Esophagus squamous epithelium (tissue), 5 donors: ENCODE measurements at regions not wholly inside any gene's neighbourhood (a gene's known extent, or its start where the extent isn't known, plus 50 kb on each side); places are given as distances from the start of the nearest gene placed in this dataset.

Experiments used
- DNase-seq: peaks from one replicate; lab custom pipeline; 2025; lab: John Stamatoyannopoulos, UW
- H3K27ac ChIP-seq, 4 donors: fragments of 200-600 bp; sonication (generic); one replicate each; pipeline ENCODE4 v1.5.1; 2016 to 2019; ENCODE audit warnings: mild to moderate bottlenecking in 1 of 4
- H3K27me3 ChIP-seq, 4 donors: fragments of 200-600 bp; sonication (generic); 1 replicate in 3 of 4; 2 replicates in 1 of 4; pipeline versions ENCODE4 v1.5.1 to v1.6.0; 2017 to 2021; ENCODE audit warnings: antibody characterized with exemption in 1 of 4
- H3K36me3 ChIP-seq, 3 donors: fragments of 200-600 bp; sonication (generic); one replicate each; pipeline ENCODE4 v1.5.1; 2016 to 2019
- H3K4me1 ChIP-seq, 3 donors: fragments of 200-600 bp; sonication (generic); one replicate each; pipeline ENCODE4 v1.5.1; 2017 to 2019
- H3K4me3 ChIP-seq, 4 donors: fragments of 200-600 bp; sonication (generic); 1 replicate in 3 of 4; 2 replicates in 1 of 4; pipeline ENCODE4 v1.5.1; 2016 to 2019; ENCODE audit warnings: mild to moderate bottlenecking in 2 of 4, moderate library complexity in 1 of 4
- H3K9me3 ChIP-seq, 3 donors: fragments of 200-600 bp; sonication (generic); one replicate each; pipeline ENCODE4 v1.5.1; 2016 to 2019
- CTCF ChIP-seq, 6 experiments: fragments of 450-650 bp in 4 of 6; fragments of 200-600 bp in 2 of 6; sonication (generic) in 2 of 6; IDR thresholded peaks; one replicate each; pipeline ENCODE4 v1.5.1; 2016 to 2019; ENCODE audit warnings: antibody characterized with exemption in 6 of 6, mild to moderate bottlenecking in 4 of 6, moderate library complexity in 4 of 6
- POLR2A ChIP-seq, 4 donors: fragments of 450-650 bp; IDR thresholded peaks; one replicate each; pipeline ENCODE4 v1.6.1; 2017; ENCODE audit warnings: antibody characterized with exemption in 4 of 4, mild to moderate bottlenecking in 4 of 4, moderate library complexity in 3 of 4
- WGBS, 2 donors: methylation state at CpG; one replicate each; pipeline ENCODE4 v1.1.5; 2018; 5-methylcytosine and 5-hydroxymethylcytosine counted together
- intact Hi-C: fragments of 100-400 bp; cut with DNase I; formaldehyde crosslinking; loops from one replicate; pipeline ENCODE4 v1.15.0; 2022
- donor health status: DM: yes; HTN: yes; CAD: no.

- Histone ChIP-seq H3K27ac (no peak overlapping the region), H3K27me3 (peaks cover 0 to 3% (median 0%) of the 10 kb centered on the region in 4 donors), H3K36me3 (no peaks in the 10 kb centered on the region), H3K4me1 (no peaks in the 10 kb centered on the region), H3K4me3 (no peak overlapping the region), H3K9me3 (no peaks in the 10 kb centered on the region)
- DNase-seq = no peak
- no peak for TF ChIP-seq POLR2A (IDR thresholded peaks at IDR 0.05)
- no peak for TF ChIP-seq CTCF (IDR thresholded peaks at IDR 0.05)
- intact Hi-C loops = no loop called here
- WGBS, 2 donors = 43 to 46% methylated on average over 2 of the region's 2 CpGs
Measured at GRCh38 chr17:70699408-70699807, 530.1 kb downstream of the KCNJ2 start.

- WGBS, 2 donors = 56 to 68% methylated on average over 3 of the region's 3 CpGs
- Histone ChIP-seq H3K9me3 (no peaks in the 10 kb centered on the region), H3K27me3 (peaks cover 0 to 3% (median 0%) of the 10 kb centered on the region in 4 donors), H3K4me1 (no peaks in the 10 kb centered on the region), H3K27ac (no peak overlapping the region), H3K4me3 (no peak overlapping the region), H3K36me3 (no peaks in the 10 kb centered on the region)
- intact Hi-C loops = no loop called here
- no peak for TF ChIP-seq POLR2A (IDR thresholded peaks at IDR 0.05)
- TF ChIP-seq CTCF (IDR thresholded peaks at IDR 0.05) = no peak
- DNase-seq = no peak
Measured at GRCh38 chr17:70702683-70703255, 533.4 kb downstream of the KCNJ2 start.

- 39 to 49% methylated on average over 7 of the region's 7 CpGs for WGBS, 2 donors
- Histone ChIP-seq H3K4me1 (no peaks in the 10 kb centered on the region), H3K36me3 (no peaks in the 10 kb centered on the region), H3K27ac (no peak overlapping the region), H3K4me3 (no peak overlapping the region), H3K27me3 (no peaks in the 10 kb centered on the region), H3K9me3 (no peaks in the 10 kb centered on the region)
- TF ChIP-seq POLR2A (IDR thresholded peaks at IDR 0.05) (no peak), CTCF (IDR thresholded peaks at IDR 0.05) (no peak)
- DNase-seq = no peak
- intact Hi-C loops = no loop called here
Measured at GRCh38 chr17:70709596-70709995, 540.3 kb downstream of the KCNJ2 start.

- H3K36me3 ChIP-seq = no peaks in the 10 kb centered on the region
- DNase-seq = no peak
- H3K9me3 ChIP-seq = no peaks in the 10 kb centered on the region
- intact Hi-C loops = no loop called here
- H3K27ac ChIP-seq = no peak overlapping the region
- H3K4me1 ChIP-seq = no peaks in the 10 kb centered on the region
- no peak overlapping the region for H3K4me3 ChIP-seq
- H3K27me3 ChIP-seq = no peaks in the 10 kb centered on the region
- TF ChIP-seq CTCF (IDR thresholded peaks at IDR 0.05) = no peak
- no peak for TF ChIP-seq POLR2A (IDR thresholded peaks at IDR 0.05)
Measured at GRCh38 chr17:70713694-70714093, 544.4 kb downstream of the KCNJ2 start.

- no peak for DNase-seq
- intact Hi-C loops = no loop called here
- Histone ChIP-seq H3K9me3 (no peaks in the 10 kb centered on the region), H3K36me3 (no peaks in the 10 kb centered on the region), H3K4me3 (no peak overlapping the region), H3K27me3 (no peaks in the 10 kb centered on the region), H3K4me1 (no peaks in the 10 kb centered on the region), H3K27ac (no peak overlapping the region)
- TF ChIP-seq CTCF (IDR thresholded peaks at IDR 0.05) = no peak
- TF ChIP-seq POLR2A (IDR thresholded peaks at IDR 0.05) = no peak
- 75 to 81% methylated on average over 3 of the region's 3 CpGs for WGBS, 2 donors
Measured at GRCh38 chr17:70716551-70716950, 547.2 kb downstream of the KCNJ2 start.
